RPMI8226 (cell line): ENCODE measurements at regions not wholly inside any gene's neighbourhood (a gene's known extent, or its start where the extent isn't known, plus 50 kb on each side); places are given as distances from the start of the nearest gene placed in this dataset.

Source experiments
- DNase-seq: peaks from one replicate; pipeline ENCODE4 v3.0.0-alpha.2; 2015

DNA sequence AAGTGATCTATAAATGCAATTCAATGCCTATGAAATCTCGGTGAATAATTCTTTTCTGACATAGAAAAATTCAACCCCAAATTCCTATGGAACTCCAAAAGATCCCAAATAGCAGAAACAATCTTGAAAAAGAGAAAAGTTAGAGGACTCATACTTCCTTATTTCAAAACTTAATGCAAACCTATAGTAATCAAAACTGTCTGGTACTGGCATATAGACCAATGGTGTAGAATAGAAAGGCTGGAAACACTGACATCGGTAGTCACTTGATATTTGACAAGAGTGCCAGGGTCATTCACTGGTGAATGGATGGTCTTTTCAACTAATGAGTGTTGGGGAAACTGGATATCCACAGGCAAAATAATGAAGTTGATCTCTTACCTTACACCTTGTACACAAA lies 637.1 kb upstream of the PCDH9 start:
- no peak for DNase-seq

- DNase-seq: no peak
Measured at GRCh38 chr13:67860315-67860714, 630.2 kb upstream of the PCDH9 start.

- DNase-seq: no peak
Measured at GRCh38 chr13:67859904-67860303, 629.8 kb upstream of the PCDH9 start.

- DNase-seq: no peak
Measured at GRCh38 chr13:67857581-67858310, 627.6 kb upstream of the PCDH9 start.

- DNase-seq: no peak
Measured at GRCh38 chr13:67856955-67857354, 626.8 kb upstream of the PCDH9 start.

DNA sequence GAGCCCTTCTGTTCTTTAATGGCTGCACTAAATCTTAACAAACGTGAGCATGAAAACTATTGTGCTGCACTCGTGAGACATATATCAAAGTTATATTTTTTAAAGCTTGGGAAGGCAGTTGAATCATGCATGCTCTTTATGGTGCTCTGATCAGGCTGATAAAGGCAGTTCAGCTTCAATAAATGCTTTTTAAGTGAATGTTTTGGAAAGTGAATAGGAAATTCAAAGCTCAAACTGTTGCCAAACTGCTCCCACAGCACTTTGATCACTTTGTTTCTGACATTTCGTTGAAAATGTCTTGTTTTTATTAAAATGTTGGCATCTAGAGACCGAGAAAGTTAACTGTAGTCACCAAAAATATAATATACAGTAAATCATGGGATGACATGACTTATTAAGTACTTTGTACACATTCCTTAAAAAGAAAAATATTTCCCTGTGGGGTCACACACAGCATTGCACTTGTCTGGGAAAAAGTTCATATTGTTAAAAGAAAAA lies 625.7 kb upstream of the PCDH9 start:
- no peak for DNase-seq

DNA sequence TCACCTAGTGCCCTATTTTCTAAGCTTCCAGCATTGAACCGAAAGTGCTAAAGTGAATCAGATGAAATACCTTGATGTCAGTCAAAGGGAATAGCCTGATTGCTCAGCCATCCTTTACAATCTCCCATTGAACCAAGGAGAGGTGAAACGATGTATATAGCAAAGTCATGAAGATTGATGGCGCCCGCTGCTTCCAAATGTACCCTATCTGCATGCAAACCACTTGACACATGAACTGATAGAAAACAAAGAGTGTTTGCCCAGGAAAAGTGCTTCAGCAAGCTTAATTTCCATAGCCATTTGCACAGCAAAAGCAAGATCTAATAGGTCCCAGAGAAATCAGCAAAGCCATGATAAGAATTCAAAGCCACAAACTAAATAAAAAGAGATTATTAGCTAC lies 624.9 kb upstream of the PCDH9 start:
- DNase-seq: no peak

- DNase-seq: no peak
Measured at GRCh38 chr13:67844574-67844973, 614.4 kb upstream of the PCDH9 start.

GRCh38 chr13:67841071-67841470 lies 610.9 kb upstream of the PCDH9 start:
- DNase-seq: peak; percentile 20

- no peak for DNase-seq
Measured at GRCh38 chr13:67833564-67833963, 603.4 kb upstream of the PCDH9 start.

DNA sequence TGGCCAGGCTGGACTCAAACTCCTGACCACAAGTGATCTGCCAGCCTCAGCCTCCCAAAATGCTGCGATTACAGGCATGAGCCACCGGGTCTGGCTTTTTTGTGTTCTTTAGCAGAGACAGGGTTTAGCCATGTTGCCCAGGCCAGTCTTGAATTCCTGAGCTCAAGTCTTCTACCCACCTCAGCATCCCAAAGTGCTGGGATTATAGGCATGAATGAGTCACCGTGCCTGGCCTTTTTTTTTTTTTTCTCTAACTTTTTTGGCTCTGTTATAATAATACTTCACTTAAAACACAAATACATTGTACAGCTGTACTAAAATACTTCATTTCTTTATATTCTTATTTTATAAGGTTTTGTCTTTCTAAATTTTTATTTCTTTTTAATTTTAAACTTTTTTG lies 599.5 kb upstream of the PCDH9 start:
- no peak for DNase-seq

DNA sequence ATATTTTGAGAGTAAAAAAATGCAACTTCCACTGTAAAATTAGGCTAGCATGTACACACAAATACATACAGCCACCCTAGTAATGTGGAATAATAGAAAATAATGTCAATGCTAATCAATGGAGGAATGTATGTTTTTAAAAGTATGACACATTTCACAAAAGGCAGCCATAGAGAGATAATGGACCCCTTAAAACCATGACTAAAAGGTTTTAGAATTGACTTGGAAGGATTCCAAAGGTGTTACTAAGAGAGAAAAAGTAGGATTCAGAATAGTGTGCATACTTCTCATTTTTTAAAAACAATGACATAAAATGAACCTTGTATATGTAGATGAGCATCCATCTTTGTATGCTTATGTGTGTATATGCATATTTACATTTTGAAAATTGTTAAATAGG lies 597.9 kb upstream of the PCDH9 start:
- DNase-seq: no peak

GRCh38 chr13:67821606-67822005 lies 591.5 kb upstream of the PCDH9 start:
- DNase-seq: no peak

GRCh38 chr13:67806796-67807195 lies 576.7 kb upstream of the PCDH9 start:
- no peak for DNase-seq

GRCh38 chr13:67803118-67803517 lies 573.0 kb upstream of the PCDH9 start:
- no peak for DNase-seq

- DNase-seq: no peak
Measured at GRCh38 chr13:67792151-67792676, 562.1 kb upstream of the PCDH9 start.

DNA sequence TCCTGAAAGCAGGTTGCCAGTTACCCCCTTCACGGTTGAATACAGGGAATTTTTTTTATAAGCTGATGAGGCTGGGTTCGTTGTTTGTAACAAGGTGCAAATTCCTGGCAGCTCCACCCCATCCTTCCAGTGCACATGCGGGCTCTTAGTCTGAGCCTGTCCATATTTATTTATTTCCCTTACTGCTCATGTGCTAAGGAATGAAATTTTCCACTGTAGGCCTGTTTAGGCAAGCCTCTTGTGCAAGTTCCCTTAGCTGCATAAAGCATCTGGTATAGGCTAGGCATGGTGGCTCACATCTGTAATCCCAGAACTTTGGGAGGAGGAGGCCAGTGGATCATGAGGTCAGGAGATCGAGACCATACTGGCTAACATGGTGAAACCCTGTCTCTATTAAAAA lies 560.9 kb upstream of the PCDH9 start:
- no peak for DNase-seq

GRCh38 chr13:67776151-67776550 lies 546.0 kb upstream of the PCDH9 start:
- no peak for DNase-seq

GRCh38 chr13:67775359-67775758 lies 545.2 kb upstream of the PCDH9 start:
- DNase-seq: no peak

- no peak for DNase-seq
Measured at GRCh38 chr13:67772807-67773453, 542.8 kb upstream of the PCDH9 start.

GRCh38 chr13:67771106-67771505 lies 541.0 kb upstream of the PCDH9 start:
- no peak for DNase-seq

DNA sequence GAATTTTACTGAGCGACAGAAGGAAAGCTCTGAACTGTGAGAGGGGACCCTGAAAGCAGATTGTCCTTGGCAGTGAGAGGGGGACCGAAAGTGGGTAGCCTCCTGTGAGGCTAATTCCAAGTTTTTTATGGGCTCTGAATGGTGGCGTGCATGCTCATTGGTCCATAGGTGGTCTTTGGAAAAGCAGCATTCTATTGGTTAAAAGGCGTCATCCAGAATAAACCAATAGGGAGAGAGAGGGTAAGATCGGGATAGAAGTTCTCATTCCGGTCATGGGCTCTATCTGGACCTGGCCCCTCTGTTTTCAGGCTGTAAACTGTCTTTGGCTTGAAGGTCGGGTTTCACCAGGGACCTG lies 539.8 kb upstream of the PCDH9 start:
- no peak for DNase-seq

DNA sequence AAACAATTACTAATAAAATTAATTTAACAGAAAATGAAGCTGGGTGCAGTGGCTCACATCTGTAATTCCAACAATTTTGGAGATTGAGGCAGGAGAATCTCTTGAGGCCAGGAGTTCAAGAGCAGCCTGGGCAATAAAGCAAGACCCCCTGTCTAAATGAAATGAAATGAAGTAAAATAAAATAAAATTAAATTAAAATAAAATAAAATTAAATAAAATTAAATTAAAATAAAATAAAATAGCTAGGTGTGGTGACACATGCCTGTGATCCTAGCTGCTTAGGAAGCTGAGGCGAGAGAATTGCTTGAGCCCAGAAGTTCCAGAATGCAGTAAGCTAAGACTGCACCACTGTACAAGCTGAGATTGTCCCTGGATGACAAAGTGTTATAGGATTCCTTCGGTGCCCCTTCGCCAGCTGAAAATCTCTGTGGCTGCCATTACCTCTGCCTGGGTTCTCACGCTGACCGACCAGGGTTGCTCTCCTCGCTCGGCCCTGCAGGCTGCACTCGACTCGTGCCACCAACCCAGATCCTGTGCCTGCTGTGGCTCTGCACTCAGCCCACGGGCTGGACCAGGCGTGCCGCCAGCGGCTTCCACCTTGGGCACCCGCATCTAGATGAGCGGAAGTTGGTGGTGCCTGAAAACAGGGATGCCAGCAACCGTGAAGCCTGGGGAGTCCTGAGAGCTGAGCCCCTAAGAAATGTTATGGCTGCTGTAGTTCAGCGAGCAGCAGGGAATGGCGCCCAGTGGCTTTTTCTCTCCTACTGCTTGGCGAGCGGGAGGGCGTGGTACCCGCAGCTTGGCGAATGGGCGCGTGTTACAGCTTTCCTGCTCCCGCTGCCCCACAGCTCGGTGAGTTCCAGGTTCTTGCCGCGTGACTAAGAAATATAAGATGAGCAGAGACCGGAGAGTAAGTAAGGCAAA lies 539.2 kb upstream of the PCDH9 start:
- no peak for DNase-seq
